ENCODE measurements at regions not wholly inside any gene's neighbourhood (a gene's known extent, or its start where the extent isn't known, plus 50 kb on each side); places are given as distances from the start of the nearest gene placed in this dataset.

DNA sequence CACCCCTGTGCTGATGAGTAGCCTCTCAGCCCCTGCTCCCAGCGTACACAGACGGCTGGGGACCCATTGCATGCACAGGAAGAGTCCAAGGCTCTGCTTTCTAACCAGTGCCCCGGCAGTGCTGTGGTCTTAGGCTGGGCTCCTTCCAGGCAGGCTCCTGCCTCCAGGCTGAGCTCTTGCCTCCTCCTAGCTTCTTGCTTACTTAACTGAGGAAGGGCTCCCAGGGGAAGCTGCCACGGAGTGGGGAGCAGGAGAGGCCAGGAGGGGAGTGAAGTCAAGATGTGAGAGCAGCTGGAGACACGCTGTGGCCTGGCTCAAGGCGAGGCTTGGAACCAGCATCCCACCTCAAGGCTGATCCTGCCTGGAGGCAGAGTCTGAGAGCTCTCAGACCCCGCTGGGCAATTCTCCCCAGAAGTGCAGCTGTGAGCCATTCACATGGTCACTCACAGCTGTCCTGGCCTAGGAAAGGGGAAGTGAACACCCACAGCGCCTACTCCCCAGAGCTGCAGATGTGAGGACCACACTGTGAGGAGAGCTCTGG is 141.0 kb downstream of the TBXT start:
- TF ChIP-seq, protein P1, sequence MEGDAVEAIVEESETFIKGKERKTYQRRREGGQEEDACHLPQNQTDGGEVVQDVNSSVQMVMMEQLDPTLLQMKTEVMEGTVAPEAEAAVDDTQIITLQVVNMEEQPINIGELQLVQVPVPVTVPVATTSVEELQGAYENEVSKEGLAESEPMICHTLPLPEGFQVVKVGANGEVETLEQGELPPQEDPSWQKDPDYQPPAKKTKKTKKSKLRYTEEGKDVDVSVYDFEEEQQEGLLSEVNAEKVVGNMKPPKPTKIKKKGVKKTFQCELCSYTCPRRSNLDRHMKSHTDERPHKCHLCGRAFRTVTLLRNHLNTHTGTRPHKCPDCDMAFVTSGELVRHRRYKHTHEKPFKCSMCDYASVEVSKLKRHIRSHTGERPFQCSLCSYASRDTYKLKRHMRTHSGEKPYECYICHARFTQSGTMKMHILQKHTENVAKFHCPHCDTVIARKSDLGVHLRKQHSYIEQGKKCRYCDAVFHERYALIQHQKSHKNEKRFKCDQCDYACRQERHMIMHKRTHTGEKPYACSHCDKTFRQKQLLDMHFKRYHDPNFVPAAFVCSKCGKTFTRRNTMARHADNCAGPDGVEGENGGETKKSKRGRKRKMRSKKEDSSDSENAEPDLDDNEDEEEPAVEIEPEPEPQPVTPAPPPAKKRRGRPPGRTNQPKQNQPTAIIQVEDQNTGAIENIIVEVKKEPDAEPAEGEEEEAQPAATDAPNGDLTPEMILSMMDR (IDR thresholded peaks at IDR 0.05) = no peak
- TF ChIP-seq POLR2A (IDR thresholded peaks at IDR 0.05) = no peak
- TF ChIP-seq POLR2AphosphoS5 (IDR thresholded peaks at IDR 0.05) = no peak
